Germinal center (tissue), 1 donor: ENCODE measurements at regions not wholly inside any gene's neighbourhood (a gene's known extent, or its start where the extent isn't known, plus 50 kb on each side); places are given as distances from the start of the nearest gene placed in this dataset.

Source experiments
- DNase-seq: peaks from one replicate; pipeline ENCODE4 v3.0.0; 2012; ENCODE audit warnings: mixed read lengths, low spot score

- no peak for DNase-seq
These were observed 218.3 kb upstream of the POU3F3 start for GRCh38 chr2:104635608-104636007.

GRCh38 chr2:104638190-104638858, 215.6 kb upstream of the POU3F3 start:
- no peak for DNase-seq

GRCh38 chr2:104638859-104639202, 215.1 kb upstream of the POU3F3 start:
- no peak for DNase-seq

GRCh38 chr2:104641786-104642185, 212.1 kb upstream of the POU3F3 start:
- no peak for DNase-seq

- DNase-seq: no peak
These were observed 205.5 kb upstream of the POU3F3 start for GRCh38 chr2:104648376-104648775.

- DNase-seq: no peak
These were observed 204.0 kb upstream of the POU3F3 start for GRCh38 chr2:104649866-104650265.

- DNase-seq: no peak
These were observed 203.4 kb upstream of the POU3F3 start for GRCh38 chr2:104650405-104650996.

GRCh38 chr2:104654811-104655210, 199.1 kb upstream of the POU3F3 start:
- no peak for DNase-seq

GRCh38 chr2:104656571-104657163, 197.2 kb upstream of the POU3F3 start:
- no peak for DNase-seq

GRCh38 chr2:104658144-104658835, 195.6 kb upstream of the POU3F3 start:
- no peak for DNase-seq

- no peak for DNase-seq
These were observed 194.9 kb upstream of the POU3F3 start for GRCh38 chr2:104658904-104659591.

- DNase-seq: no peak
These were observed 192.9 kb upstream of the POU3F3 start for GRCh38 chr2:104660991-104661390.

- no peak for DNase-seq
These were observed 189.2 kb upstream of the POU3F3 start for GRCh38 chr2:104664672-104665071.

- no peak for DNase-seq
These were observed 185.3 kb upstream of the POU3F3 start for GRCh38 chr2:104668631-104669030.

GRCh38 chr2:104673225-104673624, 180.7 kb upstream of the POU3F3 start:
- DNase-seq: no peak

- DNase-seq: no peak
These were observed 175.7 kb upstream of the POU3F3 start for GRCh38 chr2:104678181-104678580.

- DNase-seq: no peak
These were observed 168.3 kb upstream of the POU3F3 start for GRCh38 chr2:104685591-104685990.

GRCh38 chr2:104687147-104687546, 166.8 kb upstream of the POU3F3 start:
- no peak for DNase-seq

- DNase-seq: no peak
These were observed 163.5 kb upstream of the POU3F3 start for GRCh38 chr2:104690255-104690984.

GRCh38 chr2:104698276-104698675, 155.6 kb upstream of the POU3F3 start:
- no peak for DNase-seq

GRCh38 chr2:104701411-104701911, 152.5 kb upstream of the POU3F3 start:
- no peak for DNase-seq
